Keratinocyte (primary cell): ENCODE measurements at regions not wholly inside any gene's neighbourhood (a gene's known extent, or its start where the extent isn't known, plus 50 kb on each side); places are given as distances from the start of the nearest gene placed in this dataset.

ENCODE experiments used
- CTCF ChIP-seq, 3 experiments: IDR thresholded peaks in 1 of 3; conservative IDR thresholded peaks in 1 of 3; optimal IDR thresholded peaks in 1 of 3; 2 replicates in 2 of 3; 3 replicates in 1 of 3; pipeline versions ENCODE3 to v1.5.1; 2011; ENCODE audit warnings: low read length in 3 of 3, mild to moderate bottlenecking in 3 of 3, moderate library complexity in 2 of 3, control low read depth in 1 of 3, inconsistent platforms in 1 of 3; ENCODE audit not compliant: insufficient read depth in 2 of 3; ENCODE audit errors: extremely low read depth in 1 of 3
- EZH2 ChIP-seq: IDR thresholded peaks from one replicate; pipeline ENCODE4 v1.6.1; 2012; ENCODE audit warnings: inconsistent platforms, mild to moderate bottlenecking, low read length, moderate library complexity

GRCh38 chr12:59080101-59080500 lies 159.8 kb upstream of the LRIG3 start:
- TF ChIP-seq CTCF (optimal IDR thresholded peaks at IDR 0.05 in 1 of 3, IDR thresholded peaks at IDR 0.05 in 1 of 3, conservative IDR thresholded peaks at IDR 0.05 in 1 of 3; ENCODE audit: extremely low read depth in 1 of 3, insufficient read depth in 2 of 3, low read length in 3 of 3) (no peak), EZH2 (no peak)
